ENCODE measurements at regions not wholly inside any gene's neighbourhood (a gene's known extent, or its start where the extent isn't known, plus 50 kb on each side); places are given as distances from the start of the nearest gene placed in this dataset.

GRCh38 chr2:145460112-145460511 is 940.2 kb upstream of the ZEB2 start:
- Histone ChIP-seq H3K4me1 (ENCODE audit: insufficient read depth, low read length) (no peaks in the 10 kb centered on the region), H3K9me3 (ENCODE audit: insufficient read depth, low read depth, low read length) (no peaks in the 10 kb centered on the region), H3K27me3 (ENCODE audit: insufficient read depth, low read length) (no peaks in the 10 kb centered on the region), H3K9ac (ENCODE audit: low read depth, low read length) (no peak overlapping the region), H3K27ac (ENCODE audit: low read length) (no peak overlapping the region), H3K36me3 (ENCODE audit: insufficient read depth, low read depth, low read length) (no peaks in the 10 kb centered on the region), H3K4me3 (ENCODE audit: low read length) (no peak overlapping the region)

GRCh38 chr2:145431181-145431951 is 911.4 kb upstream of the ZEB2 start:
- Histone ChIP-seq H3K27me3 (ENCODE audit: insufficient read depth, low read length) (no peaks in the 10 kb centered on the region), H3K27ac (ENCODE audit: low read length) (no peak overlapping the region), H3K36me3 (ENCODE audit: insufficient read depth, low read depth, low read length) (no peaks in the 10 kb centered on the region), H3K9me3 (ENCODE audit: insufficient read depth, low read depth, low read length) (no peaks in the 10 kb centered on the region), H3K9ac (ENCODE audit: low read depth, low read length) (no peak overlapping the region), H3K4me3 (ENCODE audit: low read length) (no peak overlapping the region), H3K4me1 (ENCODE audit: insufficient read depth, low read length) (peaks cover 4% of the 10 kb centered on the region; the same call in 1 of the 2 replicates)

- Histone ChIP-seq H3K27ac (ENCODE audit: low read length) (no peak overlapping the region), H3K9me3 (ENCODE audit: insufficient read depth, low read depth, low read length) (peaks cover 7% of the 10 kb centered on the region; the same call in 1 of the 2 replicates), H3K4me1 (ENCODE audit: insufficient read depth, low read length) (no peaks in the 10 kb centered on the region; the same call in 1 of the 2 replicates), H3K4me3 (ENCODE audit: low read length) (no peak overlapping the region), H3K27me3 (ENCODE audit: insufficient read depth, low read length) (no peaks in the 10 kb centered on the region), H3K36me3 (ENCODE audit: insufficient read depth, low read depth, low read length) (no peaks in the 10 kb centered on the region), H3K9ac (ENCODE audit: low read depth, low read length) (no peak overlapping the region)
These were observed 903.9 kb upstream of the ZEB2 start for GRCh38 chr2:145423809-145424208.

- Histone ChIP-seq H3K36me3 (ENCODE audit: insufficient read depth, low read depth, low read length) (no peaks in the 10 kb centered on the region), H3K4me1 (ENCODE audit: insufficient read depth, low read length) (no peaks in the 10 kb centered on the region; the same call in 1 of the 2 replicates), H3K27ac (ENCODE audit: low read length) (no peak overlapping the region), H3K4me3 (ENCODE audit: low read length) (no peak overlapping the region), H3K9me3 (ENCODE audit: insufficient read depth, low read depth, low read length) (peaks cover 7% of the 10 kb centered on the region; the same call in 1 of the 2 replicates), H3K27me3 (ENCODE audit: insufficient read depth, low read length) (no peaks in the 10 kb centered on the region), H3K9ac (ENCODE audit: low read depth, low read length) (no peak overlapping the region)
These were observed 902.7 kb upstream of the ZEB2 start for GRCh38 chr2:145422576-145422975.

GRCh38 chr2:145421841-145422240 is 901.9 kb upstream of the ZEB2 start:
- Histone ChIP-seq H3K9ac (ENCODE audit: low read depth, low read length) (no peak overlapping the region), H3K27ac (ENCODE audit: low read length) (no peak overlapping the region), H3K4me1 (ENCODE audit: insufficient read depth, low read length) (no peaks in the 10 kb centered on the region; the same call in 1 of the 2 replicates), H3K9me3 (ENCODE audit: insufficient read depth, low read depth, low read length) (peaks cover 7% of the 10 kb centered on the region; the same call in 1 of the 2 replicates), H3K36me3 (ENCODE audit: insufficient read depth, low read depth, low read length) (no peaks in the 10 kb centered on the region), H3K27me3 (ENCODE audit: insufficient read depth, low read length) (no peaks in the 10 kb centered on the region), H3K4me3 (ENCODE audit: low read length) (no peak overlapping the region)

GRCh38 chr2:145416640-145417039 is 896.7 kb upstream of the ZEB2 start:
- Histone ChIP-seq H3K27me3 (ENCODE audit: insufficient read depth, low read length) (no peaks in the 10 kb centered on the region), H3K4me1 (ENCODE audit: insufficient read depth, low read length) (no peaks in the 10 kb centered on the region; the same call in 1 of the 2 replicates), H3K9ac (ENCODE audit: low read depth, low read length) (no peak overlapping the region), H3K4me3 (ENCODE audit: low read length) (no peak overlapping the region), H3K36me3 (ENCODE audit: insufficient read depth, low read depth, low read length) (no peaks in the 10 kb centered on the region), H3K9me3 (ENCODE audit: insufficient read depth, low read depth, low read length) (peaks cover 8% of the 10 kb centered on the region; the same call in 1 of the 2 replicates), H3K27ac (ENCODE audit: low read length) (no peak overlapping the region)

GRCh38 chr2:145415151-145415550 is 895.2 kb upstream of the ZEB2 start:
- Histone ChIP-seq H3K4me3 (ENCODE audit: low read length) (no peak overlapping the region), H3K27me3 (ENCODE audit: insufficient read depth, low read length) (no peaks in the 10 kb centered on the region), H3K9ac (ENCODE audit: low read depth, low read length) (no peak overlapping the region), H3K4me1 (ENCODE audit: insufficient read depth, low read length) (no peaks in the 10 kb centered on the region), H3K36me3 (ENCODE audit: insufficient read depth, low read depth, low read length) (no peaks in the 10 kb centered on the region), H3K27ac (ENCODE audit: low read length) (no peak overlapping the region), H3K9me3 (ENCODE audit: insufficient read depth, low read depth, low read length) (0 out of 2 replicates have a peak, but pooled peaks cover 7% of the 10 kb centered on the region)

GRCh38 chr2:145413261-145414030 is 893.5 kb upstream of the ZEB2 start:
- no peaks in the 10 kb centered on the region for H3K27me3 ChIP-seq (ENCODE audit: insufficient read depth, low read length)
- H3K9ac ChIP-seq (ENCODE audit: low read depth, low read length) = no peak overlapping the region
- no peaks in the 10 kb centered on the region for H3K36me3 ChIP-seq (ENCODE audit: insufficient read depth, low read depth, low read length)
- H3K4me1 ChIP-seq (ENCODE audit: insufficient read depth, low read length) = no peaks in the 10 kb centered on the region
- no peak overlapping the region for H3K4me3 ChIP-seq (ENCODE audit: low read length)
- 0 out of 2 replicates have a peak, but pooled peaks cover 7% of the 10 kb centered on the region for H3K9me3 ChIP-seq (ENCODE audit: insufficient read depth, low read depth, low read length)
- no peak overlapping the region for H3K27ac ChIP-seq (ENCODE audit: low read length)

GRCh38 chr2:145412155-145412554 is 892.2 kb upstream of the ZEB2 start:
- no peaks in the 10 kb centered on the region for H3K4me1 ChIP-seq (ENCODE audit: insufficient read depth, low read length)
- H3K36me3 ChIP-seq (ENCODE audit: insufficient read depth, low read depth, low read length) = no peaks in the 10 kb centered on the region
- no peak overlapping the region for H3K27ac ChIP-seq (ENCODE audit: low read length)
- H3K9me3 ChIP-seq (ENCODE audit: insufficient read depth, low read depth, low read length) = 0 out of 2 replicates have a peak, but pooled peaks cover 7% of the 10 kb centered on the region
- H3K27me3 ChIP-seq (ENCODE audit: insufficient read depth, low read length) = no peaks in the 10 kb centered on the region
- no peak overlapping the region for H3K4me3 ChIP-seq (ENCODE audit: low read length)
- H3K9ac ChIP-seq (ENCODE audit: low read depth, low read length) = no peak overlapping the region

- no peaks in the 10 kb centered on the region for H3K4me1 ChIP-seq (ENCODE audit: insufficient read depth, low read length)
- no peaks in the 10 kb centered on the region for H3K27me3 ChIP-seq (ENCODE audit: insufficient read depth, low read length)
- H3K4me3 ChIP-seq (ENCODE audit: low read length) = no peak overlapping the region
- H3K36me3 ChIP-seq (ENCODE audit: insufficient read depth, low read depth, low read length) = no peaks in the 10 kb centered on the region
- H3K9ac ChIP-seq (ENCODE audit: low read depth, low read length) = no peak overlapping the region
- 0 out of 2 replicates have a peak, but pooled peaks cover 7% of the 10 kb centered on the region for H3K9me3 ChIP-seq (ENCODE audit: insufficient read depth, low read depth, low read length)
- H3K27ac ChIP-seq (ENCODE audit: low read length) = no peak overlapping the region
These were observed 891.6 kb upstream of the ZEB2 start for GRCh38 chr2:145411493-145411892.

GRCh38 chr2:145410086-145410485 is 890.2 kb upstream of the ZEB2 start:
- Histone ChIP-seq H3K4me3 (ENCODE audit: low read length) (no peak overlapping the region), H3K27ac (ENCODE audit: low read length) (no peak overlapping the region), H3K36me3 (ENCODE audit: insufficient read depth, low read depth, low read length) (no peaks in the 10 kb centered on the region), H3K27me3 (ENCODE audit: insufficient read depth, low read length) (no peaks in the 10 kb centered on the region), H3K9me3 (ENCODE audit: insufficient read depth, low read depth, low read length) (no peaks in the 10 kb centered on the region), H3K4me1 (ENCODE audit: insufficient read depth, low read length) (no peaks in the 10 kb centered on the region), H3K9ac (ENCODE audit: low read depth, low read length) (no peak overlapping the region)
